ENCODE measurements at regions not wholly inside any gene's neighbourhood (a gene's known extent, or its start where the extent isn't known, plus 50 kb on each side); places are given as distances from the start of the nearest gene placed in this dataset.

GRCh38 chr1:25105836-25106235, 126.5 kb downstream of the SYF2 start:
- TF ChIP-seq CTCF (conservative IDR thresholded peaks at IDR 0.05; ENCODE audit: low read length), result no peak
- no peak for TF ChIP-seq EZH2phosphoT487 (IDR thresholded peaks at IDR 0.05; ENCODE audit: borderline replicate concordance, low read depth, low read length)
